Upper lobe of left lung (tissue), 4 donors: ENCODE measurements at regions not wholly inside any gene's neighbourhood (a gene's known extent, or its start where the extent isn't known, plus 50 kb on each side); places are given as distances from the start of the nearest gene placed in this dataset.

ENCODE experiments used
- CTCF ChIP-seq, 6 experiments: fragments of 450-650 bp in 4 of 6; fragments of 200-600 bp in 2 of 6; sonication (generic) in 2 of 6; IDR thresholded peaks; one replicate each; pipeline ENCODE4 v1.5.1; 2016 to 2019; ENCODE audit warnings: antibody characterized with exemption in 6 of 6
- EP300 ChIP-seq, 4 donors: sonication (generic); formaldehyde crosslinking; IDR thresholded peaks; one replicate each; pipeline ENCODE4 v1.5.1; 2017; ENCODE audit warnings: antibody characterized with exemption in 4 of 4, control low read depth in 2 of 4
- POLR2A ChIP-seq, 4 donors: fragments of 450-650 bp; IDR thresholded peaks; one replicate each; pipeline ENCODE4 v1.5.1; 2016 to 2017; ENCODE audit warnings: antibody characterized with exemption in 4 of 4, mild to moderate bottlenecking in 2 of 4

- TF ChIP-seq POLR2A (IDR thresholded peaks at IDR 0.05) (no peak), CTCF (IDR thresholded peaks at IDR 0.05) (no peak), EP300 (IDR thresholded peaks at IDR 0.05) (no peak)
Measured at GRCh38 chr3:111480091-111480490, 61.9 kb upstream of the CD96 start.
